HG03432 (cell line): ENCODE measurements at regions not wholly inside any gene's neighbourhood (a gene's known extent, or its start where the extent isn't known, plus 50 kb on each side); places are given as distances from the start of the nearest gene placed in this dataset.
A peak's percentile ranks its signal among the peaks of the same experiment; 100 is the strongest.

Experiments
- ATAC-seq: cut with Tn5 transposase; IDR thresholded peaks from one replicate; pipeline ENCODE4 v1.9.1; 2021; ENCODE audit warnings: mild to moderate bottlenecking, moderate library complexity; ENCODE audit not compliant: unreplicated experiment

GRCh38 chr5:33277061-33277650 is 163.6 kb upstream of the TARS1 start:
- ATAC-seq, result no peak

- no peak for ATAC-seq
Measured at GRCh38 chr5:33281431-33281843, 159.3 kb upstream of the TARS1 start.

GRCh38 chr5:33282157-33282556 is 158.6 kb upstream of the TARS1 start:
- no peak for ATAC-seq

- no peak for ATAC-seq
Measured at GRCh38 chr5:33282696-33283095, 158.1 kb upstream of the TARS1 start.

GRCh38 chr5:33283243-33283642 is 157.5 kb upstream of the TARS1 start:
- no peak for ATAC-seq

GRCh38 chr5:33284681-33285080 is 156.1 kb upstream of the TARS1 start:
- ATAC-seq, result no peak

- ATAC-seq, result no peak
Measured at GRCh38 chr5:33287242-33287641, 153.5 kb upstream of the TARS1 start.

GRCh38 chr5:33291216-33292000 is 149.4 kb upstream of the TARS1 start:
- ATAC-seq, result no peak

- no peak for ATAC-seq
Measured at GRCh38 chr5:33297760-33298216, 143.0 kb upstream of the TARS1 start.

- peak; percentile 35 for ATAC-seq
Measured at GRCh38 chr5:33299621-33300208, 141.1 kb upstream of the TARS1 start.

- ATAC-seq, result peak; percentile 82
Measured at GRCh38 chr5:33300209-33300742, 140.5 kb upstream of the TARS1 start.

GRCh38 chr5:33303579-33304095 is 137.1 kb upstream of the TARS1 start:
- ATAC-seq, result no peak

GRCh38 chr5:33304601-33305000 is 136.2 kb upstream of the TARS1 start:
- no peak for ATAC-seq

GRCh38 chr5:33305572-33305971 is 135.2 kb upstream of the TARS1 start:
- no peak for ATAC-seq

GRCh38 chr5:33306758-33307157 is 134.0 kb upstream of the TARS1 start:
- no peak for ATAC-seq

- ATAC-seq, result no peak
Measured at GRCh38 chr5:33308586-33308985, 132.2 kb upstream of the TARS1 start.

- ATAC-seq, result no peak
Measured at GRCh38 chr5:33309068-33309467, 131.7 kb upstream of the TARS1 start.

GRCh38 chr5:33309536-33310345 is 131.0 kb upstream of the TARS1 start:
- ATAC-seq, result no peak

- ATAC-seq, result no peak
Measured at GRCh38 chr5:33310451-33310850, 130.3 kb upstream of the TARS1 start.

GRCh38 chr5:33311893-33312292 is 128.9 kb upstream of the TARS1 start:
- no peak for ATAC-seq
